Naive thymus-derived CD4-positive, alpha-beta T cell (primary cell): ENCODE measurements at regions not wholly inside any gene's neighbourhood (a gene's known extent, or its start where the extent isn't known, plus 50 kb on each side); places are given as distances from the start of the nearest gene placed in this dataset.

Experiments used
- ATAC-seq: fragments of 150-1000 bp; cut with Tn5 transposase; 2 replicates; pipeline ENCODE4 v1.10.0; 2021; ENCODE audit warnings: mild to moderate bottlenecking, moderate library complexity
- CTCF ChIA-PET: fragments of 350-600 bp; sonication (Branson Sonifier 250); formaldehyde crosslinking; loops from one replicate; lab custom pipeline; 2021; ENCODE audit warnings: antibody characterized with exemption; lab: Charles Lee
- POLR2A ChIA-PET: fragments of 350-600 bp; sonication (Branson Sonifier 250); formaldehyde crosslinking; loops from one replicate; lab custom pipeline; 2021; ENCODE audit warnings: antibody characterized with exemption, inconsistent platforms; lab: Charles Lee
- DNase-seq, 9 donors: peaks; one replicate each; pipeline versions ENCODE4 v3.0.0 to v3.0.0-alpha.2; 2020 to 2022; ENCODE audit warnings: mixed read lengths in 1 of 9
- H3K27ac ChIP-seq: one replicate; pipeline ENCODE4 v1.7.0; 2013; ENCODE audit warnings: mild to moderate bottlenecking, low read depth, low read length, moderate library complexity
- H3K27me3 ChIP-seq, 2 donors: one replicate each; pipeline ENCODE4 v1.7.0; 2013; ENCODE audit warnings: low read length in 2 of 2, mild to moderate bottlenecking in 2 of 2, moderate library complexity in 2 of 2; ENCODE audit not compliant: control insufficient read depth in 2 of 2, insufficient read depth in 2 of 2
- H3K36me3 ChIP-seq, 3 experiments: 1 replicate in 2 of 3; 2 replicates in 1 of 3; pipeline ENCODE4 v1.7.0; 2013; ENCODE audit warnings: low read length in 3 of 3, mild to moderate bottlenecking in 3 of 3, moderate library complexity in 1 of 3; ENCODE audit not compliant: insufficient read depth in 3 of 3, control insufficient read depth in 2 of 3
- H3K4me1 ChIP-seq, 2 donors: one replicate each; pipeline ENCODE4 v1.7.0; 2013; ENCODE audit warnings: low read length in 2 of 2, mild to moderate bottlenecking in 2 of 2, moderate library complexity in 1 of 2; ENCODE audit not compliant: control insufficient read depth in 2 of 2, insufficient read depth in 2 of 2
- H3K4me3 ChIP-seq: 2 replicates; pipeline ENCODE4 v1.7.0; 2013; ENCODE audit warnings: mild to moderate bottlenecking, low read length
- H3K9me3 ChIP-seq, 3 experiments: 1 replicate in 2 of 3; 2 replicates in 1 of 3; pipeline ENCODE4 v1.7.0; 2013; ENCODE audit warnings: low read length in 3 of 3; ENCODE audit not compliant: control insufficient read depth in 2 of 3
- H3K27ac Mint-ChIP-seq, 9 donors: one replicate each; pipeline ENCODE4 v1.8.0; 2020 to 2022; ENCODE audit warnings: mixed read lengths in 9 of 9, mild to moderate bottlenecking in 8 of 9, moderate library complexity in 5 of 9, inconsistent platforms in 2 of 9
- H3K27me3 Mint-ChIP-seq, 5 donors: one replicate each; pipeline ENCODE4 v1.8.0; 2021 to 2022; ENCODE audit warnings: mixed read lengths in 5 of 5, mild to moderate bottlenecking in 1 of 5
- H3K36me3 Mint-ChIP-seq, 5 donors: one replicate each; pipeline ENCODE4 v1.8.0; 2020 to 2022; ENCODE audit warnings: mixed read lengths in 5 of 5, mild to moderate bottlenecking in 3 of 5, inconsistent platforms in 1 of 5
- H3K4me1 Mint-ChIP-seq, 7 donors: one replicate each; pipeline ENCODE4 v1.8.0; 2020 to 2022; ENCODE audit warnings: mixed read lengths in 7 of 7, mild to moderate bottlenecking in 3 of 7, inconsistent platforms in 1 of 7
- H3K4me3 Mint-ChIP-seq, 10 donors: one replicate each; pipeline ENCODE4 v1.8.0; 2020 to 2022; ENCODE audit warnings: mild to moderate bottlenecking in 10 of 10, mixed read lengths in 10 of 10, moderate library complexity in 6 of 10, inconsistent platforms in 2 of 10
- H3K9me3 Mint-ChIP-seq, 11 donors: one replicate each; pipeline ENCODE4 v1.8.0; 2020 to 2022; ENCODE audit warnings: mixed read lengths in 11 of 11, mild to moderate bottlenecking in 4 of 11, inconsistent platforms in 1 of 11, moderate library complexity in 1 of 11
- intact Hi-C, 2 donors: fragments of 100-400 bp; cut with micrococcal nuclease; formaldehyde crosslinking; loops; one replicate each; pipeline ENCODE4 v1.15.1; 2023

DNA sequence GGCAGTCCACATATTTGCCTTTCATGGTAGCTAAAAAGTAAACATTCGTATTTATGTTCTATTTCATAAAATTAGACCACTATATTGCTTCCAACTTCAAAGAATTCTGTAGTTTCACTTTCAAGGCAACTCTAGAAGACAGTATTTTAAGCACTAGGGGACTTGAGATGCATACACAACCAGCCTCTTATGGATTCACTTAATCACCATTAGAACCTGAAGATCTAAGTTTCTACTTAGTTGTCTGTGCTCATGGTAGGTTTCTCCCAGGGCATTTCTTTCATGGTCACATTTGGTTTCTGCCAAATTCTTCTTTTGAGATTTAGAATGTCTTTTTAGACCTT lies 209.9 kb upstream of the HCCS start:
- Mint-ChIP-seq H3K36me3 (no peaks in the 10 kb centered on the region), H3K27ac (no peak overlapping the region), H3K4me3 (no peak overlapping the region), H3K27me3 (no peaks in the 10 kb centered on the region), H3K4me1 (no peaks in the 10 kb centered on the region), H3K9me3 (peaks cover 0 to 15% (median 2%) of the 10 kb centered on the region in 11 donors)
- POLR2A ChIA-PET = no interaction called here
- Histone ChIP-seq H3K27me3 (no peaks in the 10 kb centered on the region), H3K4me1 (no peaks in the 10 kb centered on the region), H3K9me3 (no peaks in the 10 kb centered on the region), H3K27ac (no peak overlapping the region), H3K36me3 (no peaks in the 10 kb centered on the region), H3K4me3 (no peak overlapping the region)
- intact Hi-C loops = no loop called here
- no peak for ATAC-seq
- no peak for DNase-seq
- CTCF ChIA-PET = no interaction called here

DNA sequence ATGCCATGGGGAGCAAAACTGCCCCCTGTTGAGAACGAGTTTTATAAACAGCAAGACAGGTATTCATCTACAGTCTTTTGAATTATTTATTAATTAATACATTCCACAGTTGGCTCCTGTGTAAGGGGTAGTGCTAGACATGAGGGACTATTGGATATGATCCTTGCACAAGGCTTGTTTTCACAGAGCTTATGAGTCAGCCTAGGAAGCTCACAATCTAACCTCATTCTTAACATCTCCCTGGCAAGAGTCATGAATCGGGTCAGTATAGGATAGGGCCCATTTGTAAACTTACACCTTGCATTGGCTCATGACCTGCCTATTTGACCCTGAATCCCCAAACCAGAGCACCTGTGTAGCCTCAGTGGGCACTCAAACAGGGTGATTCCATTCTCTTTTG lies 209.1 kb upstream of the HCCS start:
- H3K36me3 ChIP-seq = no peaks in the 10 kb centered on the region
- Mint-ChIP-seq H3K4me3 (no peak overlapping the region), H3K9me3 (peaks cover 0 to 14% (median 4%) of the 10 kb centered on the region in 11 donors), H3K27me3 (no peaks in the 10 kb centered on the region), H3K36me3 (no peaks in the 10 kb centered on the region), H3K27ac (no peak overlapping the region), H3K4me1 (no peaks in the 10 kb centered on the region)
- no peaks in the 10 kb centered on the region for H3K27me3 ChIP-seq
- H3K27ac ChIP-seq = no peak overlapping the region
- H3K9me3 ChIP-seq = no peaks in the 10 kb centered on the region
- intact Hi-C loops = no loop called here
- H3K4me3 ChIP-seq = no peak overlapping the region
- ChIA-PET CTCF (no interaction called here), POLR2A (no interaction called here)
- ATAC-seq (no peak), DNase-seq (no peak)
- no peaks in the 10 kb centered on the region for H3K4me1 ChIP-seq

DNA sequence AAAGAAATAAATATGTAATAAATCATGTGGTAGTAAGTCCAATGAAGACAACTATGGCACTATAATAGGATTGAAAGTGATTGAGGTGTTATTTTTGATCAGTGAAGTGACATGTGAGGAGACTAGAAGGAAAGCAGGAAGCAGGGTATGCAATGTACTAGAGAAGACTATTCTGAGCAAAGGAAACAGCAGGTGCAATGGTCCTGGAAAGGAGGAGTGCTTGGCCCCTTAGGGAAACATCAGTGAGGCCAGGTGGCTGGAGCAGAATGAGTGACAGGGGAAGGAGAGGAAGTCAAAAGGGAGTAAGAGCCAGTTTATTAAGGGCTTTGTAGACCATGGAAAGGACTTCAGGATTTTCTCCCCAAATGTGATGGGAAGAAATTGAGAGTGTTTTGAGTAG lies 207.6 kb upstream of the HCCS start:
- ATAC-seq (no peak), DNase-seq (no peak)
- Histone ChIP-seq H3K9me3 (no peaks in the 10 kb centered on the region), H3K4me1 (no peaks in the 10 kb centered on the region), H3K27ac (no peak overlapping the region), H3K4me3 (no peak overlapping the region), H3K27me3 (no peaks in the 10 kb centered on the region), H3K36me3 (no peaks in the 10 kb centered on the region)
- Mint-ChIP-seq H3K4me3 (no peak overlapping the region), H3K9me3 (peaks cover 0 to 8% (median 5%) of the 10 kb centered on the region in 11 donors), H3K27me3 (no peaks in the 10 kb centered on the region), H3K36me3 (no peaks in the 10 kb centered on the region), H3K4me1 (no peaks in the 10 kb centered on the region), H3K27ac (no peak overlapping the region)
- POLR2A ChIA-PET = no interaction called here
- CTCF ChIA-PET = no interaction called here
- intact Hi-C loops = no loop called here

DNA sequence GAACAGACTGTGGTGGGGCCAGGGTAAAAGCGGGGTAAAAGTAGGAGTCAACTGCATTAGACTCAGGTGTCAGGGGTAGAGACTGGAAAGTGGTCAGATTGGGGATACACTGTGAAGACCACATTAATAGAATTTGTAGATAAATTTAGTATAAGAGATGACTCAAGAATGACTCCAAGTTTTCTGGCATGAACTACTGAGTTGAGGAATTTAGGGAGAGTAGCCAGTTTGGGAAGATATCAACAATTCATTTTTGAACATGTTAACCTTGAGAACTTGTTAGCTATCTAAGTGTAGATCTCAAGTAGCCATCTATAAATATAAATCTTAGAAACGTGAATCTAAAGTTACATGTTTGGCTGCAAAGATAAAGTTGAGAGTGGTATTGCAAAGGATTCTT lies 206.9 kb upstream of the HCCS start:
- ChIA-PET POLR2A (no interaction called here), CTCF (no interaction called here)
- Histone ChIP-seq H3K9me3 (no peaks in the 10 kb centered on the region), H3K27me3 (no peaks in the 10 kb centered on the region), H3K36me3 (no peaks in the 10 kb centered on the region), H3K4me3 (no peak overlapping the region), H3K27ac (no peak overlapping the region), H3K4me1 (no peaks in the 10 kb centered on the region)
- no peaks in the 10 kb centered on the region for H3K27me3 Mint-ChIP-seq
- peaks cover 0 to 8% (median 5%) of the 10 kb centered on the region in 11 donors for H3K9me3 Mint-ChIP-seq
- H3K4me3 Mint-ChIP-seq = no peak overlapping the region
- intact Hi-C loops = no loop called here
- no peaks in the 10 kb centered on the region for H3K36me3 Mint-ChIP-seq
- DNase-seq (no peak), ATAC-seq (no peak)
- H3K27ac Mint-ChIP-seq = no peak overlapping the region
- no peaks in the 10 kb centered on the region for H3K4me1 Mint-ChIP-seq

DNA sequence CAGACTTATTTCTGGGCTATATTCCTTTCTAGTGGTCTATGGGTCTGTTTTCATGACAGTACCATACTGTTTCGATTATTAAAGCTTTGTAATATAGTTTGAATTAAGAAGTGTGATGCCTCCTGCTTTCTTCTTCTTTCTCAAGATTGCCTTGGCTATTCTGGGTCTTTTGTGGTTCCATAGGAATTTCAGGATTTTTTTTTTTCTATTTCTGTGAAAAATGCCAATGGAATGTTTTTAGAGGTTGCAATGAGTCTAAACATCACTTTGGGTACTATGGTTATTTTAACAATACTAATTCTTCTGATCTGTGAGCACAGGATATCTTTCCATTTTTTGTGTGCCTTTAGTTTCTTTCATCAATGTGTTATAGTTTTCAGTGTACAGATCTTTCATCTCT lies 204.3 kb upstream of the HCCS start:
- CTCF ChIA-PET = no interaction called here
- no peaks in the 10 kb centered on the region for H3K27me3 Mint-ChIP-seq
- no peak overlapping the region for H3K27ac ChIP-seq
- H3K9me3 Mint-ChIP-seq = peaks cover 0 to 10% (median 5%) of the 10 kb centered on the region in 11 donors
- ATAC-seq (no peak), DNase-seq (no peak)
- H3K36me3 Mint-ChIP-seq = no peaks in the 10 kb centered on the region
- intact Hi-C loops = no loop called here
- H3K4me1 ChIP-seq = no peaks in the 10 kb centered on the region
- H3K36me3 ChIP-seq = no peaks in the 10 kb centered on the region
- no peak overlapping the region for H3K27ac Mint-ChIP-seq
- POLR2A ChIA-PET = no interaction called here
- no peak overlapping the region for H3K4me3 ChIP-seq
- no peak overlapping the region for H3K4me3 Mint-ChIP-seq
- H3K4me1 Mint-ChIP-seq = no peaks in the 10 kb centered on the region
- no peaks in the 10 kb centered on the region for H3K27me3 ChIP-seq
- no peaks in the 10 kb centered on the region for H3K9me3 ChIP-seq

DNA sequence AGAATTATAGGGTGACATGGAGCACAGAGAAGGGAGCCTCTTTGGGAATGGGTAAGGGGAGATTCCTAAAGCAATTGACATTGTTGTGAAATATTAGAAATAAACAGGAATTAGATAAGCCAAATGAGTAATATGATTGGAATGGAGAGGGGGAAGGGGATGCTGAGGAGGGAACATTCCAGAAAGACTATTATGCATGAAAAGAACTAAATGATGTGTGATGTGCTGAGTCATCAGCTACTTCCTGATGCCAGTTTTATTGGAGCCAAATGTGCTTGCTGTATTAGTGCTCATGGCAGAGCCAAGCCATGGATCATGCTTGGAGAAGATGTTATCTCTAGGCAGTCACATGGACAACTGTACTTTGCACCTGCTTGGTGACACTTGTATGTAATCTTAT lies 189.0 kb upstream of the HCCS start:
- H3K27me3 Mint-ChIP-seq = no peaks in the 10 kb centered on the region
- no peak overlapping the region for H3K4me3 Mint-ChIP-seq
- peaks cover 0 to under 1% (median 0%) of the 10 kb centered on the region in 5 donors for H3K36me3 Mint-ChIP-seq
- no peak overlapping the region for H3K27ac Mint-ChIP-seq
- no peaks in the 10 kb centered on the region for H3K36me3 ChIP-seq
- DNase-seq = no peak
- H3K27me3 ChIP-seq = no peaks in the 10 kb centered on the region
- no peak for ATAC-seq
- H3K4me3 ChIP-seq = no peak overlapping the region
- no peaks in the 10 kb centered on the region for H3K4me1 Mint-ChIP-seq
- CTCF ChIA-PET = no interaction called here
- H3K9me3 Mint-ChIP-seq = peaks cover 0 to 19% (median 5%) of the 10 kb centered on the region in 11 donors
- no peaks in the 10 kb centered on the region for H3K9me3 ChIP-seq
- H3K27ac ChIP-seq = no peak overlapping the region
- POLR2A ChIA-PET = no interaction called here
- intact Hi-C loops = no loop called here
- H3K4me1 ChIP-seq = no peaks in the 10 kb centered on the region

DNA sequence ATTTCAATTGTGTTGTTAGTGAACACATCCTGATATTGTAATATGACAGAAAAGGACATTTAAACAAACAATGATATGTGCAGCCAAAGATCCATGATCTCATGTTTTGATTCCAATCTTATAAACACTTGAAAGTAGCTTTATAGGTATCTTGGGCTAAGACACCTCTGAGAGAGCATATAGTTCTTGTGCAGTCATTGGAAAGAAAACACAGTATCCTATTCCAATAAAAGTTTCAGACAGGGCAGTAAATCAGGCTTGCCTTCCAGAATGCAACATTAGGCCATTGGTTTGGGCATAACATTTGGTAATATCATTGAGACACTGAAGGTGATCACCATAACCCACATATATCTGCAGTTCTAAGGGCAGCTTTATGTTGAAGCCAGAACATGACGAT lies 188.3 kb upstream of the HCCS start:
- ATAC-seq = no peak
- Mint-ChIP-seq H3K4me3 (no peak overlapping the region), H3K36me3 (no peaks in the 10 kb centered on the region), H3K9me3 (peaks cover 0 to 19% (median 5%) of the 10 kb centered on the region in 11 donors), H3K27me3 (no peaks in the 10 kb centered on the region), H3K27ac (no peak overlapping the region), H3K4me1 (no peaks in the 10 kb centered on the region)
- intact Hi-C loops = no loop called here
- no peaks in the 10 kb centered on the region for H3K36me3 ChIP-seq
- no peaks in the 10 kb centered on the region for H3K27me3 ChIP-seq
- ChIA-PET CTCF (no interaction called here), POLR2A (no interaction called here)
- no peak overlapping the region for H3K4me3 ChIP-seq
- no peak overlapping the region for H3K27ac ChIP-seq
- no peaks in the 10 kb centered on the region for H3K4me1 ChIP-seq
- no peak for DNase-seq
- no peaks in the 10 kb centered on the region for H3K9me3 ChIP-seq
